Ovary (tissue), 3 donors: ENCODE measurements at regions not wholly inside any gene's neighbourhood (a gene's known extent, or its start where the extent isn't known, plus 50 kb on each side); places are given as distances from the start of the nearest gene placed in this dataset.

Experiments
- EP300 ChIP-seq: sonication (generic); formaldehyde crosslinking; IDR thresholded peaks from one replicate; pipeline ENCODE4 v1.6.1; 2017; ENCODE audit warnings: antibody characterized with exemption
- POLR2A ChIP-seq: fragments of 450-650 bp; IDR thresholded peaks from one replicate; pipeline ENCODE4 v1.6.1; 2017; ENCODE audit warnings: antibody characterized with exemption, mild to moderate bottlenecking, moderate library complexity
- TF ChIP-seq, protein P1 (sequence below), 3 donors: fragments of 450-650 bp in 2 of 3; fragments of 200-600 bp in 1 of 3; IDR thresholded peaks; one replicate each; pipeline versions ENCODE4 v1.5.1 to v1.8.0; 2016 to 2022; ENCODE audit warnings: antibody characterized with exemption in 3 of 3, mild to moderate bottlenecking in 1 of 3
- donor health status: DM: no; HTN: no; CAD: no.

DNA sequence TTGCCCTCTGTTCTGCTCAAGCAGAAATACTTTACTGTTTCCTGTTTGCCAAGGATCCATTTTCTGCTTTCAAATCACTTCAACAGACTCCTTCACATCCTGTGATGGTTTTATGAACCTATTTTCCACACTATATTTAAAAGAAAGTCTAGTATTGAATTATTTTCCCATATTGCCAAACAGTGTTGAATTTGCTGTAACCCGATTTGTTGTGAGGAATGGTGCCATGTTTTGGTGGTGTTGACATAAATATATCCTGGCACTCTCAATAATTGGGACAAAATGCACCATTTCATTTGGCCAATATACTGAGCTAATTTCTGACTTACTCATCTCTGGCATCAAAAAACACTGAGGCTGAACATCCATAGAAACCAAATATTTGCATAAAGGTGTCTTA is 615.4 kb upstream of the SEMA3D start:
- TF ChIP-seq, protein P1, sequence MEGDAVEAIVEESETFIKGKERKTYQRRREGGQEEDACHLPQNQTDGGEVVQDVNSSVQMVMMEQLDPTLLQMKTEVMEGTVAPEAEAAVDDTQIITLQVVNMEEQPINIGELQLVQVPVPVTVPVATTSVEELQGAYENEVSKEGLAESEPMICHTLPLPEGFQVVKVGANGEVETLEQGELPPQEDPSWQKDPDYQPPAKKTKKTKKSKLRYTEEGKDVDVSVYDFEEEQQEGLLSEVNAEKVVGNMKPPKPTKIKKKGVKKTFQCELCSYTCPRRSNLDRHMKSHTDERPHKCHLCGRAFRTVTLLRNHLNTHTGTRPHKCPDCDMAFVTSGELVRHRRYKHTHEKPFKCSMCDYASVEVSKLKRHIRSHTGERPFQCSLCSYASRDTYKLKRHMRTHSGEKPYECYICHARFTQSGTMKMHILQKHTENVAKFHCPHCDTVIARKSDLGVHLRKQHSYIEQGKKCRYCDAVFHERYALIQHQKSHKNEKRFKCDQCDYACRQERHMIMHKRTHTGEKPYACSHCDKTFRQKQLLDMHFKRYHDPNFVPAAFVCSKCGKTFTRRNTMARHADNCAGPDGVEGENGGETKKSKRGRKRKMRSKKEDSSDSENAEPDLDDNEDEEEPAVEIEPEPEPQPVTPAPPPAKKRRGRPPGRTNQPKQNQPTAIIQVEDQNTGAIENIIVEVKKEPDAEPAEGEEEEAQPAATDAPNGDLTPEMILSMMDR (IDR thresholded peaks at IDR 0.05): no peak
- TF ChIP-seq POLR2A (no peak), EP300 (no peak)
